ENCODE measurements at regions not wholly inside any gene's neighbourhood (a gene's known extent, or its start where the extent isn't known, plus 50 kb on each side); places are given as distances from the start of the nearest gene placed in this dataset.

DNA sequence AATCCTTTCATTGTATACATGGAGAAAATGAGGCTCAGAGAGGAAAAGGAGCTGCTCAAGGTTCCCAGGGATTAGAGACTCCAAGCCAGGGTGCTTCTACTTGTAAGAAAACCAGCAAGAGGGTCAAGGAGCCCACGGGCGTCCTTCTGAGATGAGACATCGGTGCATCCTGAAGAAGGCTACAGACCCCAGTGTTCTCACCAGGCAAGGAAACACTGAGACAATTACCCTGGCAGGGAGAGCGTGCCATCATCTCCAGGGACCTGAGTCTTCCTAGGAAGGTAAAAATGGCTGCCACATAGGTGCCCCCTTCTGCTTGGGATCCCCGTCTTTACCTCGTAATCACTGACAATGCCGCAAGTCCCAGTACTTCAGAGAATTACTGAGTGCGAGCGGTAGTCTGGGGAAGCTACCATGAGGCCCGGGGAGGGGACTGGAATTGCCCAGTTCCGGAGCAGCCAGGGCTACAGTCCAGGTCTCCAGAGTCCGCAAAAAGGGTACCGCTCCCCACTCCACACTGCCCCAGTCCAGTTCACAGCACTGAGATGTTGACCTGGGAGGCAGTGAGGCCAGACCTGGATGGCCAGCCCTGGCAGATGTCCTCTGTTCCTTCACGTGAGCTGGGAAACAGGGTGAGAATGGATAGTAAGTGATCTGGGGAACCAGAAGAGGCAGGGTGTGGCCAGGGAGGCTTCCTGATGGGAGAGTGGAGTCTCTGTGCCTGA is 164.7 kb upstream of the SMAD3 start:
- no peak for DNase-seq (ENCODE audit: low read depth in 1 of 2, low spot score in 1 of 2)

DNA sequence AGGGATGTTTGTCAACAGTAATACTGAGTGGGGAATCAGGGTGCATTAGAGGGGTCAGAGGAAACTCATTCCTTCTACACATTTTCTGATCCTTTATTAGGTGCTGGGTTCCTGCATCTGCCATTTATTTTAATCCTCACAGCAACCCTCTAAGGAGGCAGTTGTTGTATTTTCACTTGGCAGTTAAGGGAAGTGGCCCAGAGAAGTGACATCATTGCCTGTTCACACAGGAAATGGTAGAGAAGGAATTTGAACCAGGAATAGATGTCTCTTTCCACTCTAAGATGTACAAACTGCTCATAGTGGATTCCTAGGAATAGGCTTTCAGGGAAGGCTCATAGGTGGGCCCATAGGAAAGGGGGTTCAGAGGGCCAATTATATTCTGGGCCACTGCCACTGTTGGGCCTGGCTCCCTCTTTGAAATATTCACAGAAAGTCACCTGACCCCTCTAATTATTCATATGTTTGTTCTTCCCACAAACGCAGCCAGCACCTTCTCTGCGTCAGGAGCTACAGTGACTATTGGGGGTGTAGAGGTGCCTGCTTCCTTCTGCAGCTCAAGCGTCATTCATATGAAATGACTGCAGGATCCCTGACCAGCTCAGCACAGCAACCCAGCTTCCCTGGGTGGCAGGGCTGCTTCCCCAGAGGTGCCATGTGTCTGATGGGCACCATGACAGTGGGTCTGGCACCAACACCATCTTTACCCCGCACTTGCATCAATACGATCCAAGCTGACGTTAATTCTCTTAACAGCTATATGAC is 163.9 kb upstream of the SMAD3 start:
- no peak for DNase-seq (ENCODE audit: low read depth in 1 of 2, low spot score in 1 of 2)

DNA sequence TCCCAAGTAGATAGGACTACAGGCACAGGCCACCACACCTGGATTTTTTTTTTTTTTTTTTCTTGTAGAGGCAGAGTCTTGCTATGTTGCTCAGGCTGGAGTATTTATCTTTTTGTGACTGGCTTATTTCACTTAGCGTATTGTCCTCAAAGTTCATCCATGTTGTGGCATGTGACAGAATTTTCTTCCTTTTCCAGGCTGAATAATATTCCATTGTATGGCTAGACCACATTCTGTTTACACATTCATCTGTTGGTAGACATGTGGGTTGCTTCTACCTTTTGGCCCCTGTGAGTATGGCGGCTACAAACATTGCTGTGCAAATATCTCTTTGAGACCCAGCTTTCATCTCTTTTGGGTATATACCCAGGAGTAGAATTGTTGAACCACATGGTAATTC is 160.2 kb upstream of the SMAD3 start:
- DNase-seq (ENCODE audit: low read depth in 1 of 2, low spot score in 1 of 2) = no peak

DNA sequence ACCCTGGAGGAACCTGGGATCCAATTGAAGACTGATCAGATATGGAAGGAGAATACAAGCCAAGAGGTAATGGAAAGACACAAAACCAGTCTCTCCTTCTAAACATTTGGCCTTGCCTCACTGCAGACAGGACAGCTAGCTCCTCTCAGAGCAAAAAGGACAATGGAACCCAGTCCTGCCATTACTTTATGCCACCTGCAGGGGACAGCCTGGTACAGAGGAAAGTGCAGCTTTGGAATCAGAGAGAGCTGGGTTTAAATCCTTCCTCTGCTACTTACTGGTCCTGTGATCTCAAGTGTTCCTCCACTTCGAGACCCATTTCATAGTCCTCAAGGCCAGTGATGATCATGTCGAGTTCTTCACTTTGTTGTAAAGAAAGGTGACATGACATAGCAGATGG is 159.4 kb upstream of the SMAD3 start:
- no peak for DNase-seq (ENCODE audit: low read depth in 1 of 2, low spot score in 1 of 2)

DNA sequence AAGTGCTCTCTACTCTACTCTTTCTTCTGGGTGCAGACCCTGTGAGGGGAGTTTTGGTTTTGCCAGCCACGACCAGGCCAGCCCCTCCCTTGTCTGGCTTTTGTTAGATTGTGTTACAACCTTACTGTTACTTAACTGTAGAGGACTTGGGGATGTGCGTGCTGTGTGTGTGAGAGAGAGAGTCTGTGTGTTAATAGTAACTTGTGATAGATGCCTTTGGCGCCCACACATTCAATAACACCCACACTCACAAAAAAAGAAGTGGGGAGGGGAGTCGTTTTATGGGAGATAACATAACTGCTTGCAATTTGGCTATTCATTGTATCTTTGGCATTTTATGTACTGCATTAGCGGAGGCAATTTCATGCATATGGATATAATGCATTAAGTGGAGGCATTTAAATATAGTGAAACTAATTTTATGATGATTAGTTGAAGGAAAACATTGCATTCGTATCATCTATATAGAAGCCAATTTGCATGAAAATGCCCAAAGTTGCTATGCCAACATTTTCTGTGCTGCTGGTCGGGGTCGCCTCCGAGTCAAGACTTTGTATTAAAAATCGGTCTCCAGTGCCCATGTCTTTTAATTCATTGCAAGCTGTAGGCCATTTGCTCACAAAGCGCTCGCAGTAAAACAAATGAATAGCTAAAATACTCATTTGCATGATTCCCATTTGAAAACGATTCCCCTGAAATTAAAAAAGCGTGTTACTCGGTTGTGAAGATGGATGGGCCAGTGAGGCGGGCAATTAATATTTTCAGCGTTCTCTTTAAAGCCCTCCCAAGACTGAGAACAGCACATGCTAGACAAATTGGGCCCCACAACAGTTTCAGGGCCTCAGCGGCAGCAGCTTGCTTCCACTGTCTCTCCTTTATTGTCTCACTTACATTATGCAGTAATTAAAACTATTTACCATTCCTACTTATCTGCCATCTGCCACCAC is 158.5 kb upstream of the SMAD3 start:
- DNase-seq (ENCODE audit: low read depth in 1 of 2, low spot score in 1 of 2) = no peak

DNA sequence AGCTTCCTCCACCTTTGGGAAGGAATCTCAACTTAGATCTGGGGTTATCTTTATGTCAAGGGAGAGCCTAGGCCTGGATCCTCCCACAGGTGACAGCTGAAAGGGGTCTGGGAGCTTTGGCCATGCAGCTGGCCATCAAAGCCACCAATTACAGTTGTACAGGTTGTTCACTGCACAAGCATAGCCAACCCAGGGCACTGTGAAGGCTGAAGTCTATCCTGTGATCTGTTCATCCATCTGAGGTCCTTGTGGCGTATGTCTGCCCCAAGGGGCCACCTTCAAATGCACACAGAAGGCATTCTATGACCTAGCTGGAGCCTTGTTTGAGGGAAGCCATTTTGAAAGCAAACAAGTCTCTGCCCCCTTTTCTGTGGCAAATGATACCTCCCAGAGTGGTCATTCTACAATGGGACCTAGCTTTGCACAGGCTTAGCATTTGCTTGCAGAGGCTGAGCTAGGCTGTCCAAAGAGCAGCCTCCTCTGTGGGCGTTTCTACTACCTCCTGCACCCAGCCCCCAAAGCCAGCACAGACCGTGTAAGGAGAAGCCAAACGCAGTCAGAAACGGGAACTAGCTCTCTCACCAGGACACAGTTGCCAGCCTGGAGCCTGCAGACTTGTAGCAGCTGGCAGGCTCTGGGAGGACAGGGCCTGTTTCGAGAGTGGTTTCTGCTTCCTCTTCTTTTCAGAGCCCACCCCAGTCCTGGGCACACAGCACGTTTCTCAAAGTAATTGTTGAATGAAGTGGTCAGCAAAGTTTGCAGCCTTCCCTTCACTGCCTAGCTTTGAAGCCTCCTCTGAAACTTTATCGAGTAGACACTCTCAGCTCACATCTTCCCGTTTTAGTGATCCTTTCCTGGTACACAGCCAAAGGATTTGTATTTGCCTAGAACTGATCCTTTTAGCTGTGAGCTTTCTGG is 157.3 kb upstream of the SMAD3 start:
- no peak for DNase-seq (ENCODE audit: low read depth in 1 of 2, low spot score in 1 of 2)

DNA sequence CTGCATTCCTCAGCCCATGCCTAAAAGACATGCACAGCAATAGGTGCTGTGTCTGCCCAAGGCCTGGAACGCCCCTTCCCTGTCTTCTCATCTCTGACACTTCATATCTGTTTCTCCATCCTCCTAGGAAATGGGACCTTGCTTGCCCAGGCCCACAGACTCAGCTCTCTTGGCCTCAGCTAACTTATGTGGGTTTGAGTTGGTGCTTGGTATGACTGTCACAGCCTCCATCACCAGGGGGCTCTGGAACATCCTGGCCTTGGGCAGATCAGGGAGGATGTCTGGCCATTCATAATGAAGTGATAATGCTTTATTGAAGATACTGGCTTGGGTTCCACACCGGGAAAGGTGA is 156.7 kb upstream of the SMAD3 start:
- no peak for DNase-seq (ENCODE audit: low read depth in 1 of 2, low spot score in 1 of 2)

DNA sequence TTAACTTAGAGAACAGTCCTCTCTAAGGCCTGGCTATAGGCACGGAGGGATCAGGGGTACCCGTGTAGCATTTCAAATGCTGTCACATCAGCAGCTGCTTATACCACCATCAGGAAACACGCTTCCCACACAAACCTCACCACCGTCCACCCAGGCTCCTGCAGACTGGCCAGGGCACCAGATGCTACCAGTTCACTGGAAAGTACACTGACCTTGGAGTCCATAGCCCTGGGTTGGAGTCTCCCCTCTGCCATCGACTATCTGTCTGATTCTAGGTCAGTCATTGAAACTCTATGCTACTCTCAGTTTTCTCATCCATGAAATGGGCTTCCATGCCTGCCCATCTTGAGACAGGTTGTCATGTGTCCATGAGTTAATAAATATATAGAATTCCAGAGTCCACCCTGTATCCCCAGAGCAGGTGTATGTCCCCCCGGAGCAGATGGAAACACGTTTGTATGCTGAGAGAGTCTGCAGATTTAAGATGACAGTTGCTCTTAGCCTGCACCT is 156.0 kb upstream of the SMAD3 start:
- DNase-seq (ENCODE audit: low read depth in 1 of 2, low spot score in 1 of 2) = no peak

DNA sequence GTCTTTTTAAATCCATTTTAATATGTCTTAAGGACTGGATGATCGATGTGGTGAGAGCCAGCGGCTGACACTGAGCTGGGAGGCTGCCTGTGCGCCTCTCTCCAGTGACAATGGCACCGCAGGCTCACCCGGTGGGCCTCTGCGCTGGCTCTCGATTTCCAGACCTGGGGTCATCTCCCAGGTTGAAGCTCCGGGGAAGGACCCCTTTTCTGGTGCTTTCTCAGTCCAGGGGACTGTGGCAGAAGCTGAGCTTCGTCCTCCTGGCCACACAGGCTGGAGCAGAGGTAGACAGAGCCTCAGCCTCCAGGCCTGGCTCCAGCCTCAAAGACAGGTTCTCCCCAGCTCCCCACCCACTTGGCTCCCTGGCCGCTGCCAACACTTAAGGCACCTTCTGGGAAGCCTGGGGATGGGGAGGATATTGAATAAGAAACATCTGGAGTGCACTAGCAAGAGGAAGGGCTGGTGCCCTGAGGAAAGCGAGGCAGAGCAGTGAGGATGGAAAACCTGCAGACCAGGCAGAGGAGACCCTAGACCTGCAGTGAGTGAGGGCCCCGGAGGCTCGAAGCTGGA is 154.2 kb upstream of the SMAD3 start:
- no peak for DNase-seq (ENCODE audit: low read depth in 1 of 2, low spot score in 1 of 2)

DNA sequence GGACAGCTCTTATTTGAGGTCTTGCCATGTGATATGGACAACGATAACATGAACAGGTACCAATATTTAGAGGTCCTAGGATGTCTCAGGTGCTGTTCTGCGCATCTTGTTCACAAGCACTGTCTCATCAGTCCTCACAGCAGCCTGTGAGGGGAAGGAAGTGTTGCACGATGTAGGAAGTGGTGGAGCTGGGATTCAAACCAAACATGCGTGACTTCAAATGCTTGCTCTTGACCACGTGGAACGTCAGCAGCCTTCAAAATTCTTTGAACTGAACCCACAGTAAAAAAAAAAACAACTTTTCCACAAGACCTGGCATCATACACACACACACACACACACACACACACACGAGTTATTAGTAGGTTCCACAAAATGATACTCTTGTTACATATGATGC is 153.4 kb upstream of the SMAD3 start:
- no peak for DNase-seq (ENCODE audit: low read depth in 1 of 2, low spot score in 1 of 2)

DNA sequence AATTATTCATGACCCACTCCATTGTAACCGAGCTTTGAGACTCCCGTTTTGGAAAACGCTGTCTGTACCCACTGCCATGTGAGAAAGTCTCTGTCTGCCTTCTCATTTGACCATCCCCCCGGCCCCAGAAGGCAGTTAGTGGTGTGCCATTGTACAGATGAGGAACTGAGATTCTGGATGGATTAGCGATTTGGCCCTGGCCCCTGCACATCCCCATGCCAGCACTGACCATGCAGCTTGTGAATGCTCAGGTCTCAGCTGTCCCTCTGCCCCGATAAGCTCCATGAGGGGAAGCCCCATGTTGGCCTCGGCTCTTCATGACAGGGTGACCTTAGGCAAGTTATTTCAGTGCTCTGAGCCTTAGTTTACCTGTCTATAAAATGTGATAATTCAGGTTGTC is 153.0 kb upstream of the SMAD3 start:
- DNase-seq (ENCODE audit: low read depth in 1 of 2, low spot score in 1 of 2) = no peak

DNA sequence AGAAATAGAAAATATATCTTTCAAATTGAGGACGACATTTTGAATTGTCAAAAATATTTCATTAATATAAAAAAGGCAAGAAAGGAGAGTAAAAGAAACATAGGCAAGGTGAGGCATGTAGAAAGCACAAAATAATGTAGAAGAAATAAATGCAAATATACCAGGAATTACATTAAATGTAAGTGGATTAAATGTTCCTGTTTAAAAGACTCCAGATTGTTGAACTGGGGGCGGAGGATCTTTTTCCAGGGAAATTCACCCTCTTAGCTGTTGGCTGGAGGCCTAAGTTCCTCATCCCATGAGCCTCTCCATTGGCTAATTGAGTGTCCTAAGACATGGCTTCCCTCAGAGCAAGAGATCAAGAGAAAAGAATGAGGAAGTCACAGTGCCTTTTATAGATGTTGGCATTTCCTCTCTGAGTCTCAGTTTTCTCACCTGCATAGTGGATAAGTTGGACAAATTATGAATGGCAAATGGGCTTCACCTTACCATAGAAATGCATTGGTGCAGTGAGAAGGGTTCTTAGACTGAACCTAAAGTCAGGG is 147.4 kb upstream of the SMAD3 start:
- no peak for DNase-seq (ENCODE audit: low read depth in 1 of 2, low spot score in 1 of 2)

DNA sequence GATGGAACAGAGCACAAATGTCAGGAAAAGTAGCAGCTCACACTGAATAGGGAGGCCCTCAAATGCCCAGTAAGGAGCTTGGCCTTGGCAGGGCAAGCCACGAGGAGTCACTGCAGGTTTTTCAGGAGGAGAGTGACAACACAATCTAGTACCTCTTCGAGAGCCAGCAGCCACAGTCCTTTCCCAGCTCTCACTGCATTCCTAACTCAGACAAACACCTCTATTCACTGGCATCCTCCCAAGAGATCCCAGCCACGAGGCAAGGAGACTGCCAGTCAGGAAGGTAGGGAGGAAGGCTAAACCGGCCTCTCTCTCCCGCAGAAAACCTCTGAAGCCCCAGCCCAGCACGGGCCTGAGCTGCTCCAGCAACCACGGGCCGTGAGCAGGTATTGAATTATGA is 146.0 kb upstream of the SMAD3 start:
- DNase-seq (ENCODE audit: low read depth in 1 of 2, low spot score in 1 of 2) = no peak

DNA sequence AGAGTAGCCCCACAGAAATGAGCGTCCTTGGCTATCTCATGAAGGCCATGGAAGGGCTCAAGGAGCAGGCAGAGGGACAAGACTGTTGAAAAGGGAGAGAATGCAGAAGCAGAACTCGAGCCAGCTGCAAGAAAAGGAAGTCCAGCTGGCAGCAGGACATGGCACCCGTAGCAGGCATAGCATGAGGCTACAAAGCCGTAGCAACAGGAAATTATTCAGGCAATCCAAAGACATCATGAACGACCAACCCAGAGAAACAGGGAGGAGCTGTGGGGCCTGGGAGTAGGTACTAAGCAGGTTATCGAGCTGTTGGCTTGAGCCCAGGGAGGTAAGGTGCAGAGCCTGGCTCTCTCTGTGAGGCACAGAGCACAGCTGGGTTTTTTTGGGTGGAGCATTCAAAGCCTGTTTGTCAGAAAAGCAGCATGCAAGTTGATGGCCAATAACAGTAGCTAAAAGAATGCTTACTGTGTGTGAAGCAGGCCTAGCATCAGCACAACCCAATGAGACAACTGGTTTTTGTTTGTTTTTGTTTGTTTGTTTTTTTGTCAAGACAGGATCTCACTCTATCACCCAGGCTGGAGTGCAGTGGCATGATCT is 144.0 kb upstream of the SMAD3 start:
- DNase-seq (ENCODE audit: low read depth in 1 of 2, low spot score in 1 of 2) = no peak

DNA sequence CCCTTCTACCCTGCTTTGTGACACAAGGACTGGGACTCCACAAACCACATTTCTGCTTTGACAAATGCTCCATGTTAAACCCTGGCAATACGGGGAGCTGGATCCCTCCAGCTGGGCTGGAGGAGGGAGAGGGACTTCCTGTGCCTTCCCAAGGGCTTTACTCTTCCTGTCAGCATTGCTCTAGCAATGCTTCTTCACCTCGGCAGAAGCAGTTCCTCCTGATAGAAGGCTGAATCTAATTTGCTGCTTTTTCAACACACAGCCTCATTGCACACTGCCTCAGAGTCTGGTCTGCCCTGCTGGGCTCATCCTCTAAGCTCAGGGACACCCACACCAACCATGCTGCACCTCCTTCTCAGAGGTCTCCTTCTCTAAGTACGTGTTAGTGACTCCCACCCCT is 142.8 kb upstream of the SMAD3 start:
- DNase-seq (ENCODE audit: low read depth in 1 of 2, low spot score in 1 of 2) = no peak

DNA sequence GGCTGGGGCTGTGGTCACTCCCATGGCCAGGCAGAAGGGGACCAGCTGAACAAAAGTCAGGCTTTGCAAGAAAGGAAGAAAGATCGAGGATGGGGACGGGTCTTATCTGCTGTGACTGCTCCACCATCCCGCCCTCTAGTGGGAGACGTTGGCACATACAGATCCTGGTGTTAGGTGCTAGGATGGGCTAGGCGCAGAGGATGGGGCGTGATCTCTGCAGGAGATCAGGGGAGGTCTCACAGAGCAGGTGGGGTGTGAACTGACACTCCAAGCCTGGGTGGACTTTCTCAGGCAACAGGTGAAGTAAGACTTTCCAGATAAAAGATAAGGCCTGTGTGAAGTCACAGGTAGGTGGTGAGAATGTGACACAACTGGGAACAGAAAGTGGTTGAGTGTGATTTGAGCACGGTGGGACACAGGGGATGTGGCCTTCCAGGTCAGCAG is 141.9 kb upstream of the SMAD3 start:
- DNase-seq (ENCODE audit: low read depth in 1 of 2, low spot score in 1 of 2) = no peak

DNA sequence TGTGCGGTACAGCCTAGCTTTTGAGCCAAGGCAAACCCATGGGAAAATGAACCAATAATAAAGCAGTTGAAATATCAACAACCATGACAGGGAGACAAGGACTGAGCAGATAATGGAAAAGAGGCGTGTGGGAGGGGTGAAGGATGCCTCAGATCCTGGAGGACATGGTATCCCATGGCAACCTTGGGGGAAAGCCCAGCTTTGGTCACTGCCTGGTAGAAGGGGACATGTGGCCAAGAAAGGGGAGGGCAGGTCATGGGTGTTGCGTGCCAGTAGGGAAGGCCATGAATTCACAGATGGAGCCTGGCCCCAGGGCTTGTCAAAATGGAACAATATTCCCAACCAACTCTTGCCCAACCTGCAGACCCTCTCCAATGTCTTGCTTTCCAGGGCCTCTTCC is 140.5 kb upstream of the SMAD3 start:
- DNase-seq (ENCODE audit: low read depth in 1 of 2, low spot score in 1 of 2) = no peak

DNA sequence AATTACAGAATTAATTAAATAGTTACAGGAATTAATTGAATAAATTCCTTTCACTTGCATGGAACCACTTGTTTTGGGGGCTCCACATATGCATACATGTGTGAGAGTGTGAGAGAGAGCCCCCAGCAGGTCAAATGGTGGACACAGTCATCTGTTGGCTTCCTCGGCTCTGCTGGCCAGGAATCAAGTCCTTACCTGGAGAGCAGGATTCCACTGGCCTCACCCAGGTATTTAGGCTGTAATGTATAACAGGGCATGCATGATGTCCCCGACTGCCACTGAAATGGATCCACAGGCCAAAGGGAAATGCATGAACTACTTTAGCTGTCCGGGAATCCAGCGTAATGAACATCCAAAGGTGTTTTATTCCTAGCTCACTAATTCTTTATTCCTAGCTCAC is 139.7 kb upstream of the SMAD3 start:
- DNase-seq (ENCODE audit: low read depth in 1 of 2, low spot score in 1 of 2) = no peak
